T-helper 1 cell treated with Interleukin-12 subunit alpha and Interleukin-12 subunit beta and Interleukin-4 antibody, amounts not matched to agents 30 ng/mL and 1 ng/mL, for 36 hours (primary cell): ENCODE measurements at regions not wholly inside any gene's neighbourhood (a gene's known extent, or its start where the extent isn't known, plus 50 kb on each side); places are given as distances from the start of the nearest gene placed in this dataset.

Experiments
- intact Hi-C: fragments of 100-400 bp; cut with micrococcal nuclease; formaldehyde crosslinking; loops from one replicate; pipeline ENCODE4 v1.15.1; 2024

DNA sequence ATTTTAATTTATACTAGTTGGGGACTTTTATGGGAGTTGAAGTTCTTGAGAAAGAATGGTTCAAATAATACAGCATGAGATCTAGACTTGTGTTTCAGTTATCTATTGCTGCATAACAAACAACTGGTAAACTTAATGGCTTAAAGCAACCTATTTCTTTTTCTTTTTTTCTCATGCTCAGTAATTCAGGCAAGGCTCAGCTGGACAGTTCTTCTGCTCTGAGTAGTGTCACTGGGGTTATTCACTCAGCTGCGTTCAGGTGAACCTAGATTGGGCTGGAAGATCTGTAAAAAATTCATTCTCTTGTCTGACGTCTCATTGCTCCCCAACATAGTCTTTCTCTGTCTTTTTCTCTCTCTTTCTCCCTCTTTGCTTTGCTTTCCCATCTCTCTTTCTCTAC, 291.7 kb downstream of the GBA3 start:
- intact Hi-C loops, result no loop called here

DNA sequence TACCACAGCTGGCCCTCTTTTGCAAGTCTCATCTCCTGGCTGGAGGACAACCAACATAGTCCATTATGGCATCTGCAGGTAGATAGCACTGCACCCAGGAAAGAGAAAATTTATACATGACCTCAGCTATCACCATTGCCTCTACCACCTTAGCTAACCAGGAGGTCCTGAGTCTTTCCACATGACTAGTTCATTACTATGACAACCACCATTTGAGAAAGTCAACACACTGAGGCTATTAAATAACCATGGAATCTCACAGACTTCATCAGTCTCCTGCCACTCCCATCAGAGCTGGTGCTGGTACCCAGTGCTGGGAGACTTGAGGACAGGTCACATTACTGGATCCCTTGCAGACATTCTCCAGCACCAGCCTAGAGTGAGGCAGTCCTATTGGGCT, 285.9 kb downstream of the GBA3 start:
- intact Hi-C loops, result no loop called here

DNA sequence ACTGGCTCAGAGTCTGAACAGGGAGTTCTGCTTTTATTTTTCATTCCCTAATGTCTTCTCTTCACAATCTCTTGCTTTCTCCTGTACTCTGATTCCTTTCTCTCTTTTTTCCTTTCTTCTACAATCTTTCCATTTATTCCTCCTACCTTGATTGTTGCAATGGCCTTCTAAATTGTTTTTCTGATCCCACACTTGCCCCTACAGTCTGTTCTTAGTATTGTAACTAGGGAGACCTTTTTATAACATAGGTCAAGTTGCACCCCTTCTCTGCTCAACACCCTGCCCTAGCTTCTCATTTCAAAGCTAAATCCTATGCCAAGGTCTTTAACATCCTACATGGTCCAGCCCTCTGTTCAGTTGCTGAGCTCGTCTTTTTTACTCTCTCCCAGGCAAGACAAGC, 277.9 kb downstream of the GBA3 start:
- intact Hi-C loops, result no loop called here

DNA sequence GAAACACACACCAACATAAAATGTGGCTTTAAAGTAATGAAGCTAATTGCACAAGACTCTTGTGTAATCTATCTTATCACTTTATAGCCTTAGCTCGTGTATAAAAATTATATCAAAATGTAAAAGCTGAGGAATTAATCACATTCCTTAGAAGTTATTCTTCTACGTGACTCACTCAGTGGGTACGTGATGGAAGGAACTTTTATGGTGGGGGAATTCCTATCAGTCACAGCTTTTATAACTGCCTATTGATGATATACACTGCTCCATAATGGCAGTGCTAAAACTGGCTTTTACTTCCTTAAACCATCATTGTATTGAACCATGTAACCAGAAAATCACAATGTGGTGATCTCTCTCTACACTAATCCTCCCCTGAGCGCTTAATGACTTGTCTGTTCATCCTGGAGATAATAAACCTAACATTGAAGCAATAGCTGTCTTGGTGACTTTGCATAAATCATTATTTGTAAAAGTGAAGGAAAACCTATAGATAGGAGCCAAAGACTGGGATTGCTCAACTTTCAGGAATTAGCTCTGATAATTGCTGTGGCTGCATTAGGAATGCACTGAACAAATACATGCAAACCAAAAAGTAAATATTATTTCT, 276.7 kb downstream of the GBA3 start:
- intact Hi-C loops, result no loop called here

DNA sequence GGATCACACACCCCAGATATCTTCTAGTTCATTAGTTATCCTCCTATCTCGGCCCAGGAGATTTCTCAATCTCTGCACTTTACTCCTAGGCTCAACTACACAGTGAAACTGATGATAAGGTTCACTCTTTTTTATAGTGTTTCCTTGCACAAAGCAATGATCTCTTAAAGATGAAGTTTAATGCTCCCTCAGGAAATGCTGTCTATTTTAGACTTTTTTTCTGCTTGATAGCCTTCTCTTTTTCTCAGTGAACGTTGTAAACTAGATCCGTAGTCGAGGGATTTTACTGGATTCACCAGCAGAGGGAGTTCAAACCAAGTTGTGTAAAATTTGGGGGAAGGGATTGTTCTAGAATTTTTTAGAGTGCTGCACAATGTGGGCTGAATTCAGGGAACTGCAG, 269.6 kb downstream of the GBA3 start:
- intact Hi-C loops, result no loop called here

DNA sequence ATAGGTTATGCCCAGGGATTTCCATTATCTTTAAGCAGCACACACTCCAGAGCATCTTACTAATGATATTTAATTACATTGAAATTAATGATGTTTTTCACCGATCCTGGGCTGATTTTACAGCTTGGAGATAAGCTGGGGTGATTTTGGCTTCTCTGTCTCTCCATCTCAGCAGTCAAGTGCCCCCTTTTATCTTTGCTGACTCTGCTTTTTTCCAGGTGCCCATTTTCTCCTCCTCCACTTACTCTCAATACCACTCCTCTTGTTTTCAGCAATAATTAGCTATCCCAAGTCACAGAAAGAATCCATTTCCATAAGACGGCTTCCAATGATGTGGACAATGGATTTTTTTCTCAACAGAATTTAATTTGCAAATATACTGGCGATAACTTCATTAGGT, 266.7 kb downstream of the GBA3 start:
- intact Hi-C loops, result no loop called here

DNA sequence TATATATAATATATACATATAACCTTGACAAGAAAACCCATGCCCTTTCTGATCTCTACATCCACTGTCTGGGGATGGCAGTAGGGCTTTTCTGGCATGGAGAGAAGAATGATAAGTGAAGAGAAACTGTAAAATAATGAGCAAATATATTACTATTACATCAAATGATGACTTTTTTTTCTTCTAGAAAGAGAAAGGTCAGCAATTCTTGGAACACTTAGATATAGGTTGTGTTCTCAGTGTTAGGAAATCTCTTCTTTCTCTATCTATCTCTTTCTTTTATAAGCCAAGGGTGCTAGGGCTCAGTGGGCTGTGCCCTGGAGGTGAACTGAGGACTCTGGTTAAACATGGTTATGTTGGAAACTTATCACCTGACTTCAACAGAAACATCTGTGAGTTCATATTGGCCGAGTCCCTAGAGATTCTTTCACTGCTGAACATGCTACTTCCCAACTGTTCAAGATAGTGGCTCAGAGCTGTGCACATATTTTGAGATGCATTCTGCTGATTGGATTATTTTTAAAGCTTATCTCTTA, 265.1 kb downstream of the GBA3 start:
- intact Hi-C loops, result no loop called here

DNA sequence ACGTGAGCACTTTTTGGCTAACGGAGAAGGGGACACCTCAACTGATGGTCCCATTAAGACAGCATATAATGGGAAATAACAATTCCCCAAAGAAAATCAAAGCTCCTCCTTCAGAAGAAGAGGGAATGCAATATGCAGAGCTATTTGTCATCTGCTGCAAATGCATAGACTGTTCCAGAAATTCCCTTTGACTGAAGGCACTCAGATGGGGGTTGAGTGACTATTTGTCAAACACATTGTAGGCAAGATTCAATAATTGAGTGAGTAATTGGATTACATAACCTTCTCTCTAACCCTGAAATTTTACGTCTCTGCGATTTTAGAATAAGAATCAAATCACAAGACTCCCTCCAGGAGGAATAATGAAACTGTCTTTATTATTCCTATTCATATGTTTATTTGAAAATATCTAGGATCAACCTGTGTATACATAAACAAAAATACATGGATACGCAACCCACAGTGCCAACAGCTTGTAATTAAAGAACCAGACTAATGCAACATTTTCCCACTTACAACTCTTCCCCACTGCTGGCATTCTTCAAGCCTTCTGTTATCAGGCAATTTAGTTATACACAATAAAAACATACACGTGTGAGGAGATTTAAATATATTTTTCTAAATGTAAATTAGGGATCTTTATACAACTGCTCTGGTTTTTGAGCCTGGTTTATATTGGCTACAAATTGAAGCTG, 256.6 kb downstream of the GBA3 start:
- intact Hi-C loops, result no loop called here

DNA sequence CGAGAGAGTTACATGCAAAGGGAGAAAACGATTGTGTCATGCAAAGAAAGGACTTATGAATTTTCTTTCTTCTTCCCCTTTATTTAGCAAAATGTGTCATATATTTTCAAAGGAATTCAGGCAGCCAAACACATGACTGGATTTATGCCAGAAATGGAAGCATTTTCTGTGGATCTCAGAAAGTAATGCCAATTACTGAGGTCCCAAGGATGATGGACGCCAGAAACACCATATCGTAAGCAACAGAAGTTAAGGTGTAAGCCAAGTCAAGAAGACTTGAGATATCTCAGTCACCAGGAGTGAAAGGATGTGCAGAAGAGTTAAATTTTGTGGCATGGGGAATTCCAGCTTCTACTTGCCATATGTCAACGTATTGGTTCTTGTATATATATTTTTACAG, 255.1 kb downstream of the GBA3 start:
- intact Hi-C loops, result no loop called here

DNA sequence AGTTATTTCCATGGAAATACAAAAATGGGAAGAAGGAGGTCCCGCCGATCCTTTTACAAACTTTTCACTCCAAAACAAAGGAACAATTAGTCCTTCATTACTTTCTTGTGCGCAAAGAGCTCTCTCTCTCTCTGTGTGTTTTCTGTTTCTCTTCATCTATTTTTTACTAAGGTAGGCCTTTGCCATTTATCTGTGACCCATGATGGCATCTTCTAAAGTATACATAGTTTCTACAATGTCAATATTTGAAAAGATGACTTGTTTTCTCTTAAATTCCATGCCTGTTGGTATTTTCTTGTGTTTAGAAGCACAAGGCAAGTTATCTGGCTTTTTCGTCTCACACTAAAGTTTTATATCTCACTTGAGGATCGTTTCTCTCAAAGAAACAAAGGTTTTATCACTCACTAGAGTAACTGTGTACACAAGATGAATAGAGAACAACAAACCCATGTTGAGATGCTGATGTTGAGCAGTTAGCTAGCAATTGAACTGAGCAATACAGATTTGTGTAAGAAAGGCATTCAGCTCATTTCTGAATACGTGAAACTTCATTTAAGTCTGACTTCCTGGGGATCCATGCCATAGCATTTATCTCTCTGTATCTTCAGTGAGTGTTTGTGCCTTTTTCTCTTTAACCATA, 250.3 kb downstream of the GBA3 start:
- intact Hi-C loops, result no loop called here

DNA sequence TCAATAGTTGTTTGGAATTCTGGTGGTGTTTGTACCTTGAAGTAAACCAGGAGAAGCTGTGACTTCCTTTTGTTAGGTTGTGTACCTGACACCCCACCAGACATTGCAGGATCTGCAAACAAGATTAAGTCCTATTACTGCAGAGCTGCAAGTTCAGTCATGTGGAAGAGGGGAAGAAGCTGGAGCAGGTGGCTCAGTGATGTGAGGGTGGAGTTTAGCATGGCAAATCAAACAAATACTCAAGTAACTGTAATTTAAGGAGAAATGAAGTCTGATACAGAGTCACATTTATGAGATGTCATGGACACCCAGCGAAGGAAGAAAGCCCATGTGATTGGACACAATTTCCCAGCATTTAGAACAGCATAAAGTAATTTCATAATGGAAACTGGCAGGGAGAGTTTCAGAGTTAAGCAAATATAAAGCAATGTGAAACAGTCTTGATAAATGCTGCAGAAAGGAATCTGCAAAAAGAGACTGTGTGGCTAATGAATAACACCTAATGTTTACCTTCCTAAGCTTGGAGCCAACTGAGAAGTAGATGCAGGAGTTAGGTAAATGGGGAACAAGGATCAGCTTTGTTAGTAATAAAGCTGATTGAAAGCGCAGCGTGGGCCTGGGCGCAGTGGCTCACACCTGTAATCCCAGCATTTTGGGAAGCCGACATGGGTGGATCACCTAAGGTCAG, 249.1 kb downstream of the GBA3 start:
- intact Hi-C loops, result no loop called here

DNA sequence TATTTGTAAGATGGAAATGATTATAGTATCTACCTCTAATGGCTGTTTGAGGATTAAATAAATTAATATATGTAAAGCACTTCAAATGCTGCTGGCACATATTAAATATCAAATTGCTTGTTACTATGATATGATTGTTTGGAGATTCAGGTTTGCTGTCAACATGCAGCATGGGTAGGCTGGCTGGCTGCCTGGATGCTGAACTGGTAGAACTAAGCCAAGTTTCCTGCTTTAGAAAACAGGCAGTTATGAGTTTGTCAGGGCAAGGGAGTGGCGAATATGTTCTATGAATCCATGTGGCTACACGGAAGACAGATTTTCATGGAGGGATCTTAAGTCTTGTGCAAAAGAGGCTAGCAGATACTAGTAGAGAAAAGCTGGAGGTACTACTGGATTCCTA, 239.6 kb downstream of the GBA3 start:
- intact Hi-C loops, result no loop called here

DNA sequence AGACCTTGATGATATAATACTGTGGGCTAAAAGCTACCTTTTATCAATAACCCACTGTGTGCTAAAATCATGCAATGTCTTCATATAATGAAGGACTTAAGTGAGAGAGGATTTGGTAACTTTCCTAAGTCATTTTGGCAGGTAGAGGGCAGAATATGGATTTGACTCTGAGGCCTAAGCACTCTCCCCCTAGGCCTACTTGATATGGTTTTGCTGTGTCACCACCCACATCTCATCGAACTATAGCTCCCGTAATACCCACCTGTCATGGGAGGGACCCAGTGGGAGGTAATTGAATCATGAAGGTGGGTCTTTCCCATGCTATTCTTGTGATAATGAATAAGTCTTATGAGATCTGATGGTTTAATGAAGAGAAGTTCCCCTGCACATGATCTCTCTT, 229.7 kb downstream of the GBA3 start:
- intact Hi-C loops, result no loop called here

DNA sequence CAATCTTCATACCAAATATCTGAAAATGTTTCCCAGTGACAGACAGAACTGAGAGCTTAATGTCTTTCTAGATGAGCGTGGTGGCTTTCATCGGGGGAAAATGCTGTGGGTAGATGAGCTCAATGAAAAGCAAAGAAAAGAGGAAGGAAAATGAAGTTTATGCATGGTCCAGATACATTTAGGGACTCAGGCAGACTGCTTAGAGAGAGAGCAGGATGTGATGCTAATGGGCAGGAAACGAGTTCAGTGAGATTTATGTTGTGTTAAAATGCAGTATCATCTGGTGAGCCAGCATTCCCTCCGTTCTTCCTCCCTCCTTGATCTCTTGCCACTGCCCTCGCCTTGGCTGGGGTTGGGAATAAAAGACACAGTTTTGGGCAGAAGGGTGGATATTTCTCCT, 229.2 kb downstream of the GBA3 start:
- intact Hi-C loops, result no loop called here

DNA sequence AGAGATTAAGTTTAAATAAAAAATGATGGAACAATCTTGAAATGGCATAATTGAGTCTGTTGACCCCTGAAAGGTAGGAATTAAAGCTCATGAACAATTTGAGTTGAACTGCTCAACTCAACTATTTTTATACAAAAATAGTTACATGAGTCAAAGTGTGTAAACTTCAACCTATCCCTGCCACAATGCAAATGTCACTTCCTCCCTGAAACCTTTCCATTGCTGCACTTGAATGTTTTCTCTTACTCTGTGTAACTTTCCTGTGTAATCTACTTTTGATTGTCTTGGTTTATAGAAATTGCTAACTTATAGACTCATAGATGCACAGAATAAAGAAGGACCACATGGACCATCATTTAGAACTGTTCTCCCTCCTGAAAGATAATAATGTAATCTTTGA, 218.5 kb downstream of the GBA3 start:
- intact Hi-C loops, result no loop called here

DNA sequence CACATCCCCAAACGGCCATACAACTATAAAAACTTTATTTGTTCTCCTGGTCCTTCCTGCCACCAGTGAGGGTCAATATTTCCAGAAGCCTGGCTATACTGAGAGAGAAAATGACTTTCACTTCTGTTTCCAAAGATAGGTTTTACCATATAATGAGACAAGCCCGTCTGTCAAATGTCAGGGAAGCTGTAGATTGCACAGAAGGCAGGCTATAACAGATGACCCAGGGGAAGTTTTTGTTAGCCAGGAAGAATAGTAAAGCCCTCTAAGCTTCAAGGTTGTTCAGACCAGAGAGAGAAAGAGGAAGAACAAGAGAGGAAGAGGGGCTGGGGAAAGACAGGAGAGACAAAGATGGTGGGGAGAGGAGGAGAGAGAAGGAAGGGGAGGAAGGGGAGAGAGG, 217.5 kb downstream of the GBA3 start:
- intact Hi-C loops, result no loop called here

DNA sequence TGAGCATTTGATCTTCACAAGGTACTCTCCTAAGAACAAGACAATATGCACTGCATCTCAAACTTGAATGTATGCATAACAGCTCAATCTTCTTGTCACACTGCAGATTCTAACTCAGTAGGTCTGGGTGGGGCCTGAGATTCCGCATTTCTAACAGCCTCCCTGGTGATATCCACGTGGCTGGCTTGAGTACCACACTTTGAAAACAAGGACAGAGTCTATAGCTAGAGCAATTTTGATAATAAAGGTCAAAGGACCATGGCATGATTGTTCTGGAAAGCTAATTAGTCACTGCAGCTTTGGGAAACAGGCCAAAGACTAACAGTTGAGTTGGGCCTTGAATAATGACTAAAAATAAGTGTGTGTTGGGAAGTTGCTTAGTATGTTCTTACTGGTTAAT, 213.3 kb downstream of the GBA3 start:
- intact Hi-C loops, result no loop called here

DNA sequence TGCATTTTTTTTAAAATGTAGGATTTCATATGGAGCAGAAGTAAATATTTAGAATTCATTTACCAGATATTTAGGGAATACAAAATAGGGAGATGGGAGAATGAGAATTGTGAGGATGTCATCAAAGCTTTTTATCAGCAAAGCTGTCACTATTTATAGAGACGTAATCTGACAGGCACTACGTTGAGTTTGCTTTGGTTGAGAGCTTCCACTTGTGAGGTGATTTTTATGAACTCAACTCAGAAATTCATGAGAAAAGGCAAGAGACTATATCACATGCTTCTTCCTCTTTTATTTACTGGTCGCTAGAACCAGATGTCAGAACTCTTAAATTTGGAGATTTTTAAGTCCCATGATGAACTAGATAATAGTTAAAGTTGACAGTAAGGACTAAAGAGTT, 211.2 kb downstream of the GBA3 start:
- intact Hi-C loops, result no loop called here

DNA sequence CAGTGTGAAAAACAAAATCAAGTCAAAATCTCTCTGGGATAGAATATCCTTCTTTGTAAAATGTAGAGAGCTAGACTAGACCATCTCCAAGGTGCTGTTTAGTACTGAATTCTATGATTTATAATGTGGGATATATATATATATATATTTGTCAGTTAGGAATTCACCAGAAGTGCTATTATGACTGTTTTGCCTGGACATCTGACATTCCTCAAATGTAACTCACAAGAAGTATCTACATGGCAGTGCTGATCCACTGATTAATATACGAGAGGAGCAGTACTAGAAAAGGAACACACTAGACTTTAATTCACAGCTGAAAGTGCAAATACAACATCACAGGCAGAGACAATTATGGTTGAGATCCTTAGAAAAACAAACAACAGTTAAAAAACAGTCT, 208.9 kb downstream of the GBA3 start:
- intact Hi-C loops, result no loop called here

DNA sequence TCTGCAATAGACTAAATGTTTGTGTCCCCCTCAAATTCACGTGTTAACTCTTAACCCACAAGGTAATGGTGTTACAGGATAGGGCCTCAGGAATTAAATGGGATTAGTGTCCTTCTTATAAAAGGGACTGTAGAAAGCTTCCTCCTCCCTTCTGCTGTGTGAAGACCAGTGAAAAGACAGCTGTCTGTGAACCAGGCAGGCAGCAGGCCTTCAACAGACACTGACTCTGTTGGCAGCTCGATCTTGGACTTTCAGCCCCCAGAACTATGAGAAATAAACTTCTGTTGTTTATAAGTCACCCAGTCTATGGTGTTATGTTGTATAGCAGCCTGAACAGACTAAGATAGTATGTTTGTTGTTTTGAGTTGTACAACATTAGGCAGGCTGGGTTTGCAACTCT, 208.1 kb downstream of the GBA3 start:
- intact Hi-C loops, result no loop called here

DNA sequence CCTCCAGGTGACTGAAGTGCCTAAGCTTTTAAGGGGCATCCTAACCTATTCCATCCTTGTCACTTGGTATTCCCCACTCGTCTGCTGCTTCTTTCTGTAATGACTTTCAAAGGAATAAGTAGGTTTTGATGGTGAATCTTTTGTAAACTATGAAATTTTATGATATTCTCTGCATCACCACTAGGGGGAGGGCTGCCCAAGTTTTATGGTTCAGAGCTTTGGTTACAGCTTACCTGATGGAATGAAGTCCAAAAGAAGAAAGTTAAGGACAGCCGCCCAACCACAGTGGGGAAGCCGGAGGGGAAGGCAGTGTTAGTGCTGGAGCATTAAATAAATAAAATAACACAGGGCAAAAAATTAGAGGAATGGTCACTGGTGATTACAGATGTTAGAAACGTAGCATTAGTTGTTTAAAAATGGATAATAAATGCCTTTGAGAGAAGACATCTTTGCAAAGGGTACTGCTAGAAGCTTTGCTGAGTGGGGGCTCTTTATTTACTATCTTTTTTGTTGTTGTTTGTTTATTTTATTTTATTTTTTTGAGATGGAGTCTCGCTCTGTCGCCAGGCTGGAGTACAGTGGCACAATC, 204.9 kb downstream of the GBA3 start:
- intact Hi-C loops, result loop anchor here (2.0 to 5.0 kb wide), 2 partner anchors 487 to 715 kb away; no protein-coding TSS in a partner anchor

DNA sequence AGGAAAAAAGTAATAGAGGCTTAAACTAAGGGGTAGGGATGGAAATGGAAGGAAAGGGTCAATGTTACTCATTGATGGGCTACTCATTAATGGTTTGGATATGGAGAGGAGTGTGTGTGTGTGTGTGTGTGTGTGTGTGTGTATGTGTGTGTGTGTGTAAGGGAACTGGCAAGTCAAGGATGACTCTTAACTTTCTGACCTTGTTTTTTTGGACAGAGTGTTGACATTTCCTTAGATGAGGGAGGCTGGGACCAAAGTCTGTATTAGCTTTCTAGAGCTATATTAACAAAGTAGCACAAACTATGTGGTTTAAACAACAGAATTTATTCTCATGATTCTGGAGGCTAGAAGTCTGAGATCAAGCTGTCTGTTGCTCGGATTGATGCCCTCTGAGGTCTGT, 202.7 kb downstream of the GBA3 start:
- intact Hi-C loops, result loop anchor here (5.0 kb wide), 1 partner anchor 717 kb away; no protein-coding TSS in a partner anchor
